ENCODE measurements at regions not wholly inside any gene's neighbourhood (a gene's known extent, or its start where the extent isn't known, plus 50 kb on each side); places are given as distances from the start of the nearest gene placed in this dataset.

GRCh38 chr9:16134351-16134750, 581.5 kb downstream of the CCDC171 start:
- 73% methylated on average over 4 of the region's 4 CpGs for WGBS (ENCODE audit: low lambda C conversion rate, missing lambda C conversion rate)
- H3K9me3 ChIP-seq (ENCODE audit: low read depth) = no peaks in the 10 kb centered on the region
- H3K27me3 ChIP-seq = no peaks in the 10 kb centered on the region
- no peak for TF ChIP-seq EZH2 (IDR thresholded peaks at IDR 0.05; ENCODE audit: borderline replicate concordance)
- TF ChIP-seq EZH2phosphoT487 (IDR thresholded peaks at IDR 0.05; ENCODE audit: low read depth, severe bottlenecking, unreplicated experiment) = no peak
- TF ChIP-seq CTCF (IDR thresholded peaks at IDR 0.05; ENCODE audit: poor library complexity) = no peak
- no peak overlapping the region for H3K27ac ChIP-seq
- no peak overlapping the region for H2AFZ ChIP-seq
- H3K9me2 ChIP-seq (replicated peaks; ENCODE audit: insufficient read depth) = no peaks in the 10 kb centered on the region
- DNase-seq (ENCODE audit: low spot score) = no peak
- H3K4me3 ChIP-seq = no peak overlapping the region
- H3K79me2 ChIP-seq = no peaks in the 10 kb centered on the region
- H3K36me3 ChIP-seq (replicated peaks; ENCODE audit: insufficient read depth, low read depth) = no peaks in the 10 kb centered on the region
- H3K4me1 ChIP-seq (ENCODE audit: insufficient read depth) = no peaks in the 10 kb centered on the region
- H4K20me1 ChIP-seq (ENCODE audit: insufficient read depth, poor library complexity, severe bottlenecking) = no peaks in the 10 kb centered on the region
- no peak overlapping the region for H3K4me2 ChIP-seq

- H3K4me1 ChIP-seq (ENCODE audit: insufficient read depth) = no peaks in the 10 kb centered on the region
- no peaks in the 10 kb centered on the region for H3K36me3 ChIP-seq (replicated peaks; ENCODE audit: insufficient read depth, low read depth)
- H4K20me1 ChIP-seq (ENCODE audit: insufficient read depth, poor library complexity, severe bottlenecking) = no peaks in the 10 kb centered on the region
- DNase-seq (ENCODE audit: low spot score) = no peak
- no peak overlapping the region for H2AFZ ChIP-seq
- H3K4me2 ChIP-seq = no peak overlapping the region
- no peaks in the 10 kb centered on the region for H3K79me2 ChIP-seq
- H3K9me3 ChIP-seq (ENCODE audit: low read depth) = no peaks in the 10 kb centered on the region
- no peaks in the 10 kb centered on the region for H3K9me2 ChIP-seq (replicated peaks; ENCODE audit: insufficient read depth)
- H3K27me3 ChIP-seq = no peaks in the 10 kb centered on the region
- WGBS (ENCODE audit: low lambda C conversion rate, missing lambda C conversion rate) = 100% methylated on average over 1 of the region's 1 CpG
- TF ChIP-seq EZH2phosphoT487 (IDR thresholded peaks at IDR 0.05; ENCODE audit: low read depth, severe bottlenecking, unreplicated experiment) (no peak), CTCF (IDR thresholded peaks at IDR 0.05; ENCODE audit: poor library complexity) (no peak), EZH2 (IDR thresholded peaks at IDR 0.05; ENCODE audit: borderline replicate concordance) (no peak)
- H3K4me3 ChIP-seq = no peak overlapping the region
- H3K27ac ChIP-seq = no peak overlapping the region
These were observed 583.1 kb downstream of the CCDC171 start for GRCh38 chr9:16135968-16136367.

- 91% methylated on average over 10 of the region's 10 CpGs for WGBS (ENCODE audit: low lambda C conversion rate, missing lambda C conversion rate)
- no peaks in the 10 kb centered on the region for H3K9me2 ChIP-seq (replicated peaks; ENCODE audit: insufficient read depth)
- TF ChIP-seq CTCF (IDR thresholded peaks at IDR 0.05; ENCODE audit: poor library complexity) = no peak
- TF ChIP-seq EZH2 (IDR thresholded peaks at IDR 0.05; ENCODE audit: borderline replicate concordance) = no peak
- TF ChIP-seq EZH2phosphoT487 (IDR thresholded peaks at IDR 0.05; ENCODE audit: low read depth, severe bottlenecking, unreplicated experiment) = no peak
- no peak overlapping the region for H3K27ac ChIP-seq
- DNase-seq (ENCODE audit: low spot score) = no peak
- no peaks in the 10 kb centered on the region for H3K27me3 ChIP-seq
- H3K4me1 ChIP-seq (ENCODE audit: insufficient read depth) = no peaks in the 10 kb centered on the region
- H3K4me2 ChIP-seq = no peak overlapping the region
- no peaks in the 10 kb centered on the region for H3K79me2 ChIP-seq
- no peaks in the 10 kb centered on the region for H3K9me3 ChIP-seq (ENCODE audit: low read depth)
- H4K20me1 ChIP-seq (ENCODE audit: insufficient read depth, poor library complexity, severe bottlenecking) = no peaks in the 10 kb centered on the region
- H3K4me3 ChIP-seq = no peak overlapping the region
- H2AFZ ChIP-seq = no peak overlapping the region
- no peaks in the 10 kb centered on the region for H3K36me3 ChIP-seq (replicated peaks; ENCODE audit: insufficient read depth, low read depth)
These were observed 583.6 kb downstream of the CCDC171 start for GRCh38 chr9:16136451-16136850.

- Histone ChIP-seq H3K4me2 (no peak overlapping the region), H3K9me2 (replicated peaks; ENCODE audit: insufficient read depth) (no peaks in the 10 kb centered on the region), H3K4me1 (ENCODE audit: insufficient read depth) (no peaks in the 10 kb centered on the region), H2AFZ (no peak overlapping the region), H3K4me3 (no peak overlapping the region), H4K20me1 (ENCODE audit: insufficient read depth, poor library complexity, severe bottlenecking) (no peaks in the 10 kb centered on the region), H3K27ac (no peak overlapping the region), H3K9me3 (ENCODE audit: low read depth) (no peaks in the 10 kb centered on the region), H3K79me2 (no peaks in the 10 kb centered on the region), H3K27me3 (no peaks in the 10 kb centered on the region), H3K36me3 (replicated peaks; ENCODE audit: insufficient read depth, low read depth) (no peaks in the 10 kb centered on the region)
- TF ChIP-seq EZH2 (IDR thresholded peaks at IDR 0.05; ENCODE audit: borderline replicate concordance) = no peak
- TF ChIP-seq EZH2phosphoT487 (IDR thresholded peaks at IDR 0.05; ENCODE audit: low read depth, severe bottlenecking, unreplicated experiment) = no peak
- no peak for TF ChIP-seq CTCF (IDR thresholded peaks at IDR 0.05; ENCODE audit: poor library complexity)
- DNase-seq (ENCODE audit: low spot score) = no peak
- WGBS (ENCODE audit: low lambda C conversion rate, missing lambda C conversion rate) = 66% methylated on average over 4 of the region's 4 CpGs
These were observed 584.1 kb downstream of the CCDC171 start for GRCh38 chr9:16136961-16137360.
